Lower leg skin (tissue), 3 donors: ENCODE measurements at regions not wholly inside any gene's neighbourhood (a gene's known extent, or its start where the extent isn't known, plus 50 kb on each side); places are given as distances from the start of the nearest gene placed in this dataset.

Experiments used
- POLR2A ChIP-seq, 2 donors: fragments of 450-650 bp; IDR thresholded peaks; one replicate each; pipeline ENCODE4 v1.6.1; 2016 to 2017; ENCODE audit warnings: antibody characterized with exemption in 2 of 2, mild to moderate bottlenecking in 1 of 2, moderate library complexity in 1 of 2
- TF ChIP-seq, protein P1 (sequence below), 3 donors: fragments of 450-650 bp; IDR thresholded peaks; one replicate each; pipeline ENCODE4 v1.5.1; 2016; ENCODE audit warnings: antibody characterized with exemption in 3 of 3, mild to moderate bottlenecking in 3 of 3, moderate library complexity in 2 of 3

DNA sequence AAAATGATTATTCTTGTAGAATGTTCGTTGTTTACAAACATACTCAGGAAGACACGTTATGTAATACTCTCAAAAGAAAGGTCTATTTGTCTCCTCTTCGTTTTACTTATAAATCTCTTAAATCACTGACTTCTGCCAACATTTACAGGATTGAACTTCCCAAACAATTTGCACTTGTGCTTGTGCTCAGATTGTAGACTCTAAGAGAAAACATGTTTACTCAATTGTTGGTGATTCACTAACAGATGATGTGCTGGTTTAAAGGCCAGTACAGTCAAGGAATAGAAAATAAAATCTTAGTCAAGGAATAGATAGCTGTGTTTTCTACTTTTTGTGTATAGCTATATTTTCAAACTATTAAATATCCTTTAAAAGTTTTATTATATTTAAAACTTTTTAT is 172.8 kb downstream of the GJA1 start:
- TF ChIP-seq POLR2A (IDR thresholded peaks at IDR 0.05) = no peak
- TF ChIP-seq, protein P1, sequence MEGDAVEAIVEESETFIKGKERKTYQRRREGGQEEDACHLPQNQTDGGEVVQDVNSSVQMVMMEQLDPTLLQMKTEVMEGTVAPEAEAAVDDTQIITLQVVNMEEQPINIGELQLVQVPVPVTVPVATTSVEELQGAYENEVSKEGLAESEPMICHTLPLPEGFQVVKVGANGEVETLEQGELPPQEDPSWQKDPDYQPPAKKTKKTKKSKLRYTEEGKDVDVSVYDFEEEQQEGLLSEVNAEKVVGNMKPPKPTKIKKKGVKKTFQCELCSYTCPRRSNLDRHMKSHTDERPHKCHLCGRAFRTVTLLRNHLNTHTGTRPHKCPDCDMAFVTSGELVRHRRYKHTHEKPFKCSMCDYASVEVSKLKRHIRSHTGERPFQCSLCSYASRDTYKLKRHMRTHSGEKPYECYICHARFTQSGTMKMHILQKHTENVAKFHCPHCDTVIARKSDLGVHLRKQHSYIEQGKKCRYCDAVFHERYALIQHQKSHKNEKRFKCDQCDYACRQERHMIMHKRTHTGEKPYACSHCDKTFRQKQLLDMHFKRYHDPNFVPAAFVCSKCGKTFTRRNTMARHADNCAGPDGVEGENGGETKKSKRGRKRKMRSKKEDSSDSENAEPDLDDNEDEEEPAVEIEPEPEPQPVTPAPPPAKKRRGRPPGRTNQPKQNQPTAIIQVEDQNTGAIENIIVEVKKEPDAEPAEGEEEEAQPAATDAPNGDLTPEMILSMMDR (IDR thresholded peaks at IDR 0.05) = no peak
